ENCODE measurements at regions not wholly inside any gene's neighbourhood (a gene's known extent, or its start where the extent isn't known, plus 50 kb on each side); places are given as distances from the start of the nearest gene placed in this dataset.

GRCh38 chr1:73593804-73594203 lies 604.2 kb downstream of the LRRIQ3 start:
- no peak overlapping the region for H3K4me3 Mint-ChIP-seq
- no peaks in the 10 kb centered on the region for H3K9me3 Mint-ChIP-seq
- peak overlapping the region in 2 of 3 experiments; percentile 13 to 77 for H3K27ac Mint-ChIP-seq
- TF ChIP-seq CTCF (IDR thresholded peaks at IDR 0.05; ENCODE audit: unreplicated experiment in 3 of 3), result no peak
- H3K36me3 Mint-ChIP-seq (ENCODE audit: low read depth), result no peaks in the 10 kb centered on the region
- peaks cover 4% of the 10 kb centered on the region for H3K4me1 Mint-ChIP-seq
- no peaks in the 10 kb centered on the region for H3K27me3 Mint-ChIP-seq (ENCODE audit: low read depth)

GRCh38 chr1:73593364-73593763 lies 604.6 kb downstream of the LRRIQ3 start:
- no peaks in the 10 kb centered on the region for H3K9me3 Mint-ChIP-seq
- H3K36me3 Mint-ChIP-seq (ENCODE audit: low read depth), result no peaks in the 10 kb centered on the region
- no peaks in the 10 kb centered on the region for H3K27me3 Mint-ChIP-seq (ENCODE audit: low read depth)
- H3K4me1 Mint-ChIP-seq, result peaks cover 4% of the 10 kb centered on the region
- H3K4me3 Mint-ChIP-seq, result no peak overlapping the region
- H3K27ac Mint-ChIP-seq, result peak overlapping the region; percentile 12 to 77 (median 13)
- TF ChIP-seq CTCF (IDR thresholded peaks at IDR 0.05; ENCODE audit: unreplicated experiment in 3 of 3), result no peak

- H3K27ac Mint-ChIP-seq, result no peak overlapping the region
- H3K4me3 Mint-ChIP-seq, result no peak overlapping the region
- TF ChIP-seq CTCF (IDR thresholded peaks at IDR 0.05; ENCODE audit: unreplicated experiment in 3 of 3), result no peak
- H3K4me1 Mint-ChIP-seq, result no peaks in the 10 kb centered on the region
- H3K9me3 Mint-ChIP-seq, result no peaks in the 10 kb centered on the region
- no peaks in the 10 kb centered on the region for H3K36me3 Mint-ChIP-seq (ENCODE audit: low read depth)
- no peaks in the 10 kb centered on the region for H3K27me3 Mint-ChIP-seq (ENCODE audit: low read depth)
Measured at GRCh38 chr1:73587080-73587479, 610.9 kb downstream of the LRRIQ3 start.

- Mint-ChIP-seq H3K27me3 (ENCODE audit: low read depth) (peaks cover 4% of the 10 kb centered on the region), H3K36me3 (ENCODE audit: low read depth) (no peaks in the 10 kb centered on the region), H3K4me3 (no peak overlapping the region), H3K27ac (no peak overlapping the region), H3K9me3 (peaks cover 9% of the 10 kb centered on the region), H3K4me1 (no peaks in the 10 kb centered on the region)
- TF ChIP-seq CTCF (IDR thresholded peaks at IDR 0.05; ENCODE audit: unreplicated experiment in 3 of 3), result no peak
Measured at GRCh38 chr1:73577206-73577605, 620.8 kb downstream of the LRRIQ3 start.

- Mint-ChIP-seq H3K4me3 (no peak overlapping the region), H3K9me3 (peaks cover 9% of the 10 kb centered on the region), H3K27ac (no peak overlapping the region), H3K36me3 (ENCODE audit: low read depth) (no peaks in the 10 kb centered on the region), H3K4me1 (no peaks in the 10 kb centered on the region), H3K27me3 (ENCODE audit: low read depth) (peaks cover 4% of the 10 kb centered on the region)
- TF ChIP-seq CTCF (IDR thresholded peaks at IDR 0.05; ENCODE audit: unreplicated experiment in 3 of 3), result no peak
Measured at GRCh38 chr1:73576083-73576482, 621.9 kb downstream of the LRRIQ3 start.

GRCh38 chr1:73564294-73564693 lies 633.7 kb downstream of the LRRIQ3 start:
- no peaks in the 10 kb centered on the region for H3K4me1 Mint-ChIP-seq
- H3K27me3 Mint-ChIP-seq (ENCODE audit: low read depth), result no peaks in the 10 kb centered on the region

More at GRCh38 chr1:73564294-73564693, 633.7 kb downstream of the LRRIQ3 start:
- Mint-ChIP-seq H3K9me3 (peaks cover 7% of the 10 kb centered on the region), H3K4me3 (no peak overlapping the region), H3K27ac (no peak overlapping the region), H3K36me3 (ENCODE audit: low read depth) (no peaks in the 10 kb centered on the region)
- no peak for TF ChIP-seq CTCF (IDR thresholded peaks at IDR 0.05; ENCODE audit: unreplicated experiment in 3 of 3)

Data from nephron (organoid).